ENCODE measurements at regions not wholly inside any gene's neighbourhood (a gene's known extent, or its start where the extent isn't known, plus 50 kb on each side); places are given as distances from the start of the nearest gene placed in this dataset.

GRCh38 chr7:26459540-26460193 is 168.0 kb downstream of the SNX10 start:
- TF ChIP-seq CTCF (IDR thresholded peaks at IDR 0.05), result no peak
- Mint-ChIP-seq H3K4me1 (ENCODE audit: low read depth) (no peaks in the 10 kb centered on the region), H3K9me3 (ENCODE audit: low read depth) (no peaks in the 10 kb centered on the region), H3K27ac (ENCODE audit: unreplicated experiment) (no peak overlapping the region), H3K27me3 (ENCODE audit: low read depth) (peaks cover 3% of the 10 kb centered on the region), H3K4me3 (ENCODE audit: unreplicated experiment) (no peak overlapping the region), H3K36me3 (ENCODE audit: low read depth) (no peaks in the 10 kb centered on the region)
- DNase-seq (ENCODE audit: low spot score), result no peak

GRCh38 chr7:26460351-26461085 is 168.9 kb downstream of the SNX10 start:
- Mint-ChIP-seq H3K27ac (ENCODE audit: unreplicated experiment) (no peak overlapping the region), H3K9me3 (ENCODE audit: low read depth) (no peaks in the 10 kb centered on the region), H3K36me3 (ENCODE audit: low read depth) (no peaks in the 10 kb centered on the region), H3K4me1 (ENCODE audit: low read depth) (no peaks in the 10 kb centered on the region), H3K4me3 (ENCODE audit: unreplicated experiment) (no peak overlapping the region), H3K27me3 (ENCODE audit: low read depth) (peaks cover 3% of the 10 kb centered on the region)
- TF ChIP-seq CTCF (IDR thresholded peaks at IDR 0.05), result no peak
- DNase-seq (ENCODE audit: low spot score), result no peak

DNA sequence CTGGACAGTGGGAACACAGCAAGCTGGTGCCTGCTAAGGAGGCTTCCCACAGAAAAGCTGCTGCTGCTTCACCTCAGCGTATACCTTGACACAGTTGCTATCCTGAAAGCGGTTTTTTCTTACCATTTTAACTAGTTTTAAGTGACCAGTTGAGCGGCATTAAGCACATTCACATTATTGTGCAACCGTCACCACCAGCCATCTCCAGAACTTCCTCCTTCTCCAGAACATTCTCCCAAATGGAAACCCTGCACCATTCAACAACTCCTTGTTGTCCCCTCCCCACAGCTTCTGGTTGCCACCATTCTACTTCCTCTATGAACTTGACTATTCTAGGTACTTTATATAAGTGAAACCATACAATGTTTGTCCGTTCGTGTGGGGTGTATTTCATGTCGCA is 169.9 kb downstream of the SNX10 start:
- Mint-ChIP-seq H3K27me3 (ENCODE audit: low read depth) (peaks cover 3% of the 10 kb centered on the region), H3K4me1 (ENCODE audit: low read depth) (no peaks in the 10 kb centered on the region), H3K4me3 (ENCODE audit: unreplicated experiment) (no peak overlapping the region), H3K27ac (ENCODE audit: unreplicated experiment) (no peak overlapping the region), H3K36me3 (ENCODE audit: low read depth) (no peaks in the 10 kb centered on the region), H3K9me3 (ENCODE audit: low read depth) (no peaks in the 10 kb centered on the region)
- no peak for TF ChIP-seq CTCF (IDR thresholded peaks at IDR 0.05)
- no peak for DNase-seq (ENCODE audit: low spot score)

GRCh38 chr7:26466007-26466406 is 174.3 kb downstream of the SNX10 start:
- TF ChIP-seq CTCF (IDR thresholded peaks at IDR 0.05), result no peak
- Mint-ChIP-seq H3K4me1 (ENCODE audit: low read depth) (no peaks in the 10 kb centered on the region), H3K27me3 (ENCODE audit: low read depth) (peaks cover 12% of the 10 kb centered on the region), H3K4me3 (ENCODE audit: unreplicated experiment) (no peak overlapping the region), H3K36me3 (ENCODE audit: low read depth) (no peaks in the 10 kb centered on the region), H3K9me3 (ENCODE audit: low read depth) (no peaks in the 10 kb centered on the region), H3K27ac (ENCODE audit: unreplicated experiment) (no peak overlapping the region)
- DNase-seq (ENCODE audit: low spot score), result no peak

GRCh38 chr7:26467104-26467503 is 175.4 kb downstream of the SNX10 start:
- Mint-ChIP-seq H3K27ac (ENCODE audit: unreplicated experiment) (no peak overlapping the region), H3K9me3 (ENCODE audit: low read depth) (no peaks in the 10 kb centered on the region), H3K4me1 (ENCODE audit: low read depth) (no peaks in the 10 kb centered on the region), H3K27me3 (ENCODE audit: low read depth) (peaks cover 16% of the 10 kb centered on the region), H3K36me3 (ENCODE audit: low read depth) (no peaks in the 10 kb centered on the region), H3K4me3 (ENCODE audit: unreplicated experiment) (no peak overlapping the region)
- no peak for DNase-seq (ENCODE audit: low spot score)
- TF ChIP-seq CTCF (IDR thresholded peaks at IDR 0.05), result no peak

Measured in chondrocyte (in vitro differentiated cells).